Astrocyte of the spinal cord (primary cell): ENCODE measurements at regions not wholly inside any gene's neighbourhood (a gene's known extent, or its start where the extent isn't known, plus 50 kb on each side); places are given as distances from the start of the nearest gene placed in this dataset.
A peak's percentile ranks its signal among the peaks of the same experiment; 100 is the strongest.

Experiments used
- DNase-seq: peaks from one replicate; pipeline ENCODE4 v3.0.0; 2011; ENCODE audit warnings: low read depth, low spot score
- H3K4me3 ChIP-seq: 2 replicates; pipeline ENCODE4 v1.5.1; 2011; ENCODE audit warnings: low read depth, mild to moderate bottlenecking, low read length, moderate library complexity
- CTCF ChIP-seq: IDR thresholded peaks from 2 replicates; pipeline ENCODE4 v1.5.1; 2012; ENCODE audit warnings: low read depth, mild to moderate bottlenecking, low read length, inconsistent platforms
- in situ Hi-C: cut with HindIII; loops from 2 replicates; pipeline ENCODE4 v1.10.0; 2017; ENCODE audit warnings: low sequenced_read_pairs

DNA sequence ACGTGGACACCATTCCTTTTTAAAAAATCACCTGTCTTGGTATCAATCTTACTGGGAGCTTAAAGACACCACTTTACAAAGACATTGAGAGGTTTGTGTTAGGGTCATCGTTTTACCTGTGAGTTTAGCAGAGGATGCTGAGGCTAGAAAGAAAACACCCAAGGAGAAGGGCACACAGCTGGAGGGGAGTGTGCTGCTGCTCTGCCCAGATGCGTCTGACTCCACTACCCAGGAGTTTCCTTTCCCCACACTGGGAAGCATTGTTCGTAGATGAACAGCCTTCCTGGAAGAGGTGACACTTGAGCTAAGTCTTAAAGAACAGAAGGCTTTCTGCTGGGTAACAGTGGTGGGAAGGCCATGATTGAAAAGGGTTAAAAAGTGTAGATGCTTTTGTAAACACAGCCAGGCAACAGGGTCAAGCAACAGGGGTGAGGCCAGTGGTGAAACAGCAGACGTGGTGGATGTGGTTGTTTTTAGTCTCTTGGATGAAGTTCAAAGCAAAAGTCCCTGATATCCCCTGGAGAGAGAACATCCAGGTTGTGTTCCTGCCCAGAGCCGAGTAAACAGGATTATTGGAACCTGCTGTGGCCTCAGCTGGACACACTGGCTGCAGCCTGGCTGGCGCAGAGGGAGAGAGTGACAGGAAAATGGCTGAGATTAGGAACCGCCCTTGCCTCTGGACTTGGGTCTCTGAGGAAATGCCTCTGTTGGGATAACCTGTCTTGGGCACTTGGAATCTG is 198.6 kb upstream of the JUN start:
- DNase-seq: peak; percentile 60

DNA sequence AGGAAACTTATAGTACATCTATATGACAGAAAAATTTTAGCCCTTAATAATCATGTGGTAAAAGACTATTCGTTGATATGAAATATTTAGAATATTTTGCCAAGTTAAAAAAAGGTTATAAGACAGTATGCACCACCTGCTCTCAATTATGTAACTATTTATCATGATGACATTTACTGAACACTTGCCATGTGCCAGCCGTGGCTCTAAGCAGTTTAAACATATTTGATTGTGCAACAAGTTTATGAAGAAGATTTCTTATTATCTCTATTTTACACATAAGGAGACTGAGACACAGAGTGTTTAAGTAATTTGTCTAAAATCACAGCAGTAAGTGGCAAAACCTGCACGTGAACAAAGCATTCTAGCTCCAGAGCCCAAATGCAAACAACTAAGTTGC is 199.3 kb upstream of the JUN start:
- no peak for DNase-seq
- no peak overlapping the region for H3K4me3 ChIP-seq
- no peak for TF ChIP-seq CTCF
- in situ Hi-C loops: no loop called here

More for the DNA sequence above, 198.6 kb upstream of the JUN start:
- in situ Hi-C loops: no loop called here
- no peak overlapping the region for H3K4me3 ChIP-seq
- TF ChIP-seq CTCF: no peak

DNA sequence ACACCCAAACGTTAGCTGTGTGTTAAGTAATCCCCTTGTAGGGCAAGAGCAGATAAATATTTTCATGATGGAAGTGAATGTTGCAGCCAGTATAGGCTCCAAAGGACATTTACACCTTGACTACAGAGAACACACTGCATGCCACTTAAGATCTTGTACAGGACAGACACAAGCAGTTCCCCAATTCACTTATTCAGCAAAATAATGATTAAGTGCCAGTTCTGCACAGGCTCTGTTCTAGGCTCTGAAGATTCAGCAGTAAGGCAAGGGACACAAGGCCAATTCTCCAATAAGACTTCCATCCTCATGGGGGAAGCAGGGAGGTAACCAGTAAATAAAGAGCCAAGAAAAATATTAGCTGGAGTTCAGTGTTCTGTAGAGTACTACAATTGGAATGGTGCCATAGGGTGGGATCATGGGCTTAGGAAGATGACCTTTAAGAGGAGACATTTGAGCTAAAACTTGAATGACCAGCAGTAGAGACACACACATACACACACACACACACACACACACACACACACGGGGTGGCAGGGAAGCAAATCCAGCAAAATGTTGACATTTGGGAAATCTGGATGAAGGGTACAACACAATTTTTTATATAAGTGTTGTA is 199.9 kb upstream of the JUN start:
- DNase-seq: no peak
- in situ Hi-C loops: no loop called here
- H3K4me3 ChIP-seq: no peak overlapping the region
- TF ChIP-seq CTCF: no peak

DNA sequence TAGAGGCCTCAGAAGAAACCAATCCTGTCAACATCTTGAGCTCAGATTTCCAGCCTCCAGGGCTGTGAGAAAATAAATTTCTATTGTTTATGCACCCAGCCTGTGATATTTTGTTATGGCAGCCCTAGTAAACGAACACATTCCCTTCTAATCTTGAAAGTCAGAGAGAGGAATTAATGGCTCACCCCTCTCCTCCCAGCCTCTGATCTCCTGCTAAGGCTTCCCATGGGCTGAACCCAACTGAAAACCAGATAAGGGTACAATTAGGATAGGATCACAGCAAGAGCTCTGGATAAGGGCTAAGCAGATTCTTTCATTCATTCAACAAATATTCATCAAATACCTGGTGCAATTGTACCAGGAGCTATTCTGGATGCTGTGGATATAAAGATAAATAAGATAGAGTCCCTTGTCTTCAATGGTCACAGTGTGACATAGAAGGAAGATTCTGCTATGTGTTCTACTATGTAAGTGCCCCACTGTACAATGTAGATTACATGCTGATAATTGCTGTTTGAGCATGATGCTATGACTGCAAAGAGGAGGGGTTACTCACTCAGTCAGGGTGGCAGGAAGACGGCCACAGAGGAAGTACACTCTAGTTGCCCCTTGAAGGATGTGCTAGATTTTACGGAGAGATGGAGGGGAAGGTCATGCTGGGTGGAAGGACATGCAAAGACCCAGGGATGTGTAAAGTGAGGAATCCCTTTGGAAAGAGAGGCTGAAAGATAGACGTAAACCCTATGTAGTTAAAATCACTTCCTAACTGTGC is 203.3 kb upstream of the JUN start:
- in situ Hi-C loops: no loop called here
- no peak for DNase-seq
- H3K4me3 ChIP-seq: no peak overlapping the region
- TF ChIP-seq CTCF: no peak

GRCh38 chr1:58988752-58989151 is 204.9 kb upstream of the JUN start:
- no peak for TF ChIP-seq CTCF
- DNase-seq: no peak

GRCh38 chr1:58989845-58990244 is 206.0 kb upstream of the JUN start:
- DNase-seq: no peak
- no peak overlapping the region for H3K4me3 ChIP-seq
- in situ Hi-C loops: no loop called here
- no peak for TF ChIP-seq CTCF

More at GRCh38 chr1:58988752-58989151, 204.9 kb upstream of the JUN start:
- no peak overlapping the region for H3K4me3 ChIP-seq
- in situ Hi-C loops: no loop called here
